GM12878 (cell line): ENCODE measurements at regions not wholly inside any gene's neighbourhood (a gene's known extent, or its start where the extent isn't known, plus 50 kb on each side); places are given as distances from the start of the nearest gene placed in this dataset.

Source experiments
- ATAC-seq: fragments of 200-7000 bp; cut with Tn5 transposase; 3 replicates; pipeline ENCODE4 v1.9.1; 2020; ENCODE audit warnings: mild to moderate bottlenecking, moderate library complexity
- BruUV-seq: library from RNA; stranded (reverse); fragments of 400-500 nt; replicated peaks from 2 replicates; lab custom pipeline; 2021; lab: Mats Ljungman, UMichigan
- CTCF ChIA-PET: fragments of 300-600 bp; sonication (Branson Sonifier 250); formaldehyde crosslinking; extraction: SDS; loops from one replicate; lab custom pipeline; 2021; ENCODE audit warnings: inconsistent platforms; lab: Yijun Ruan, JAX
- POLR2A ChIA-PET: fragments of 350-600 bp; formaldehyde crosslinking; extraction: SDS; loops from one replicate; lab custom pipeline; 2021; ENCODE audit warnings: inconsistent platforms; lab: Charles Lee
- RAD21 ChIA-PET: fragments of 300-600 bp; sonication (Branson Sonifier 250); formaldehyde crosslinking; loops from one replicate; lab custom pipeline; 2023; ENCODE audit warnings: antibody characterized with exemption; ENCODE audit not compliant: unreplicated experiment; lab: Charles Lee
- SMC1A ChIA-PET: fragments of 300-600 bp; sonication (Branson Sonifier 250); formaldehyde crosslinking; loops from one replicate; lab custom pipeline; 2023; ENCODE audit not compliant: unreplicated experiment, uncharacterized antibody; lab: Charles Lee
- DNase-seq: peaks from one replicate; pipeline ENCODE4 v3.0.0-alpha.2; 2011; ENCODE audit warnings: low read depth, low spot score
- FAIRE-seq: peaks from 3 replicates; lab custom pipeline; 2011; peaks lifted over from hg19 to GRCh38; lab: Jason Lieb, UNC
- H2AFZ ChIP-seq: 2 replicates; pipeline ENCODE4 v1.6.0; 2011; ENCODE audit warnings: low read depth, low read length, control low read depth; ENCODE audit not compliant: control insufficient read depth
- H3K27ac ChIP-seq: 2 replicates; pipeline ENCODE4 v1.5.1; 2011; ENCODE audit warnings: control low read depth; ENCODE audit not compliant: control insufficient read depth, insufficient read depth
- H3K27me3 ChIP-seq, 2 experiments: replicated peaks in 1 of 2; 2 replicates each; pipeline versions ENCODE4 v1.6.0 to v1.6.1; 2011; ENCODE audit warnings: low read length in 1 of 2; ENCODE audit not compliant: control insufficient read depth in 2 of 2, insufficient read depth in 2 of 2
- H3K36me3 ChIP-seq, 2 experiments: 2 replicates each; pipeline ENCODE4 v1.5.1; 2011; ENCODE audit warnings: low read length in 1 of 2; ENCODE audit not compliant: control insufficient read depth in 2 of 2, insufficient read depth in 2 of 2
- H3K4me1 ChIP-seq: 2 replicates; pipeline ENCODE4 v1.6.1; 2011; ENCODE audit warnings: mild to moderate bottlenecking, low read length, moderate library complexity, mixed read lengths; ENCODE audit not compliant: control insufficient read depth, insufficient read depth
- H3K4me2 ChIP-seq: 2 replicates; pipeline ENCODE4 v1.6.0; 2011; ENCODE audit warnings: control low read depth; ENCODE audit not compliant: control insufficient read depth, insufficient read depth
- H3K4me3 ChIP-seq: fragments of 200-600 bp; sonication (generic); 2 replicates; pipeline ENCODE4 v1.5.1; 2016
- H3K79me2 ChIP-seq: 2 replicates; pipeline ENCODE4 v1.6.0; 2011; ENCODE audit warnings: low read length; ENCODE audit not compliant: control insufficient read depth, insufficient read depth
- H3K9ac ChIP-seq: 2 replicates; pipeline ENCODE4 v1.8.0; 2011; ENCODE audit warnings: low read length, control low read depth, mixed read lengths; ENCODE audit not compliant: control insufficient read depth, insufficient read depth
- H3K9me3 ChIP-seq: replicated peaks from 3 replicates; pipeline ENCODE4 v1.5.1; 2011; ENCODE audit warnings: mild to moderate bottlenecking, low read length; ENCODE audit not compliant: control insufficient read depth, insufficient read depth
- H4K20me1 ChIP-seq: 2 replicates; pipeline ENCODE4 v1.6.0; 2011; ENCODE audit not compliant: control insufficient read depth, insufficient read depth
- ATF7 ChIP-seq: fragments of 450-650 bp; IDR thresholded peaks from 2 replicates; pipeline ENCODE4 v1.6.1; 2016; ENCODE audit warnings: low read depth, mild to moderate bottlenecking
- FOS ChIP-seq: IDR thresholded peaks from 3 replicates; pipeline ENCODE4 v1.6.1; 2011; ENCODE audit warnings: borderline replicate concordance; ENCODE audit not compliant: insufficient read length; ENCODE audit errors: extremely low read depth
- HDGF ChIP-seq: fragments of 450-650 bp; IDR thresholded peaks from 2 replicates; pipeline ENCODE4 v1.6.1; 2016; ENCODE audit warnings: antibody characterized with exemption
- MTA2 ChIP-seq: fragments of 450-650 bp; IDR thresholded peaks from 2 replicates; pipeline ENCODE4 v1.6.1; 2016; ENCODE audit warnings: low read depth, mild to moderate bottlenecking, moderate library complexity
- NR2C2 ChIP-seq: IDR thresholded peaks from 2 replicates; pipeline ENCODE4 v1.6.1; 2011; ENCODE audit warnings: borderline replicate concordance, low read depth; ENCODE audit not compliant: control insufficient read depth, insufficient read length
- SREBF2 ChIP-seq: IDR thresholded peaks from 2 replicates; pipeline ENCODE4 v1.6.1; 2012; ENCODE audit warnings: mild to moderate bottlenecking, low read length
- TCF3 ChIP-seq: IDR thresholded peaks from 2 replicates; pipeline ENCODE4 v1.6.1; 2012; ENCODE audit warnings: low read depth, mild to moderate bottlenecking, low read length, borderline replicate concordance; ENCODE audit not compliant: insufficient read depth
- YY1 ChIP-seq: IDR thresholded peaks from 2 replicates; pipeline ENCODE4 v1.6.1; 2011; ENCODE audit warnings: low read depth, mild to moderate bottlenecking, low read length
- ZNF274 ChIP-seq: IDR thresholded peaks from one replicate; pipeline ENCODE4 v1.8.0; 2011; ENCODE audit not compliant: insufficient read length, insufficient read depth
- WGBS: methylation state at CpG from one replicate; pipeline ENCODE4 v1.1.6; 2016; ENCODE audit warnings: low lambda C conversion rate; ENCODE audit not compliant: insufficient replicate concordance, insufficient coverage; ENCODE audit errors: missing lambda C conversion rate; 5-methylcytosine and 5-hydroxymethylcytosine counted together
- in situ Hi-C: fragments of 300-500 bp; cut with MboI; formaldehyde crosslinking; loops from 9 replicates; pipeline ENCODE4 v1.14.3; 2018; ENCODE audit warnings: mixed read lengths
- intact Hi-C: fragments of 100-400 bp; cut with micrococcal nuclease; formaldehyde crosslinking; loops from one replicate; pipeline ENCODE4 v1.14.2; 2022; ENCODE audit not compliant: unreplicated experiment
- TF ChIP-seq, protein P1 (sequence below): fragments of 450-650 bp; formaldehyde crosslinking; IDR thresholded peaks from 2 replicates; pipeline ENCODE4 v1.4.0; 2020; ENCODE audit warnings: mild to moderate bottlenecking, moderate library complexity
- TF ChIP-seq, protein P2 (sequence below): fragments of 450-650 bp; formaldehyde crosslinking; IDR thresholded peaks from 2 replicates; pipeline ENCODE4 v1.5.0; 2022; ENCODE audit warnings: mild to moderate bottlenecking, missing genetic modification characterization
- TF ChIP-seq, protein P3 (sequence below): IDR thresholded peaks from 2 replicates; pipeline ENCODE4 v1.6.1; 2012; ENCODE audit warnings: mild to moderate bottlenecking, low read depth, low read length

DNA sequence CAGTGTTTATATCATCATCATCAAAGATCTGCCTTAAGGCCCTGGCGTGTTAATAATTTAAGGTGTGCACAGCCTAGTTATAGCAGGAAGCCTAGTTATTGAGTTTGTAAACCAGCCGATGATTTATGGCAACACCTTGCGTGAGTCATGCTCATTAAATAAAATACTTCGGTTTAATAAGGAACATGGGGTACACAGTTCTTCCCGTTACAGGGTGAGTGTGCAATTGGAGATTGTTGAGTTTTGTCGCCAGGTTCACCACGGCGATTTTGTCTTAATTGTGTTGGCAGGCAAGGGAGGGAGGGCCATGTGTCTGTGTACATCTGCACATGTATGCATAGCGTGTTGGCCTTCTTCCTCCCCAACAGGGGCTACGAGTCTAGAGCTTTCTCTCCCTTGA is 104.0 kb downstream of the TFAP2A start:
- Histone ChIP-seq H3K79me2 (no peaks in the 10 kb centered on the region), H3K4me3 (no peak overlapping the region), H3K4me2 (no peak overlapping the region), H2AFZ (no peak overlapping the region), H3K9ac (no peak overlapping the region), H4K20me1 (no peaks in the 10 kb centered on the region), H3K36me3 (no peaks in the 10 kb centered on the region), H3K27me3 (no peaks in the 10 kb centered on the region; a peak in 1 of 4 replicates), H3K27ac (no peak overlapping the region), H3K9me3 (no peaks in the 10 kb centered on the region), H3K4me1 (no peaks in the 10 kb centered on the region)
- ChIA-PET POLR2A (no interaction called here), SMC1A (no interaction called here), RAD21 (no interaction called here), CTCF (interaction anchor here (1.0 kb wide), 1 partner anchor 10 kb away, joined by 3 read pairs; no protein-coding TSS in a partner anchor)
- FAIRE-seq (no peak), DNase-seq (no peak), ATAC-seq (no peak)
- in situ Hi-C loops (no loop called here), intact Hi-C loops (no loop called here)
- no TSS peak for BruUV-seq
- WGBS = 39% methylated on average over 10 of the region's 10 CpGs
- TF ChIP-seq TCF3 (no peak), FOS (no peak), MTA2 (no peak), YY1 (no peak), HDGF (no peak), ATF7 (no peak), NR2C2 (no peak), SREBF2 (no peak), ZNF274 (no peak)
- TF ChIP-seq, protein P1, sequence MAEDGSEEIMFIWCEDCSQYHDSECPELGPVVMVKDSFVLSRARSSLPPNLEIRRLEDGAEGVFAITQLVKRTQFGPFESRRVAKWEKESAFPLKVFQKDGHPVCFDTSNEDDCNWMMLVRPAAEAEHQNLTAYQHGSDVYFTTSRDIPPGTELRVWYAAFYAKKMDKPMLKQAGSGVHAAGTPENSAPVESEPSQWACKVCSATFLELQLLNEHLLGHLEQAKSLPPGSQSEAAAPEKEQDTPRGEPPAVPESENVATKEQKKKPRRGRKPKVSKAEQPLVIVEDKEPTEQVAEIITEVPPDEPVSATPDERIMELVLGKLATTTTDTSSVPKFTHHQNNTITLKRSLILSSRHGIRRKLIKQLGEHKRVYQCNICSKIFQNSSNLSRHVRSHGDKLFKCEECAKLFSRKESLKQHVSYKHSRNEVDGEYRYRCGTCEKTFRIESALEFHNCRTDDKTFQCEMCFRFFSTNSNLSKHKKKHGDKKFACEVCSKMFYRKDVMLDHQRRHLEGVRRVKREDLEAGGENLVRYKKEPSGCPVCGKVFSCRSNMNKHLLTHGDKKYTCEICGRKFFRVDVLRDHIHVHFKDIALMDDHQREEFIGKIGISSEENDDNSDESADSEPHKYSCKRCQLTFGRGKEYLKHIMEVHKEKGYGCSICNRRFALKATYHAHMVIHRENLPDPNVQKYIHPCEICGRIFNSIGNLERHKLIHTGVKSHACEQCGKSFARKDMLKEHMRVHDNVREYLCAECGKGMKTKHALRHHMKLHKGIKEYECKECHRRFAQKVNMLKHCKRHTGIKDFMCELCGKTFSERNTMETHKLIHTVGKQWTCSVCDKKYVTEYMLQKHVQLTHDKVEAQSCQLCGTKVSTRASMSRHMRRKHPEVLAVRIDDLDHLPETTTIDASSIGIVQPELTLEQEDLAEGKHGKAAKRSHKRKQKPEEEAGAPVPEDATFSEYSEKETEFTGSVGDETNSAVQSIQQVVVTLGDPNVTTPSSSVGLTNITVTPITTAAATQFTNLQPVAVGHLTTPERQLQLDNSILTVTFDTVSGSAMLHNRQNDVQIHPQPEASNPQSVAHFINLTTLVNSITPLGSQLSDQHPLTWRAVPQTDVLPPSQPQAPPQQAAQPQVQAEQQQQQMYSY (CRISPR knock-in tag) = no peak
- TF ChIP-seq, protein P2, sequence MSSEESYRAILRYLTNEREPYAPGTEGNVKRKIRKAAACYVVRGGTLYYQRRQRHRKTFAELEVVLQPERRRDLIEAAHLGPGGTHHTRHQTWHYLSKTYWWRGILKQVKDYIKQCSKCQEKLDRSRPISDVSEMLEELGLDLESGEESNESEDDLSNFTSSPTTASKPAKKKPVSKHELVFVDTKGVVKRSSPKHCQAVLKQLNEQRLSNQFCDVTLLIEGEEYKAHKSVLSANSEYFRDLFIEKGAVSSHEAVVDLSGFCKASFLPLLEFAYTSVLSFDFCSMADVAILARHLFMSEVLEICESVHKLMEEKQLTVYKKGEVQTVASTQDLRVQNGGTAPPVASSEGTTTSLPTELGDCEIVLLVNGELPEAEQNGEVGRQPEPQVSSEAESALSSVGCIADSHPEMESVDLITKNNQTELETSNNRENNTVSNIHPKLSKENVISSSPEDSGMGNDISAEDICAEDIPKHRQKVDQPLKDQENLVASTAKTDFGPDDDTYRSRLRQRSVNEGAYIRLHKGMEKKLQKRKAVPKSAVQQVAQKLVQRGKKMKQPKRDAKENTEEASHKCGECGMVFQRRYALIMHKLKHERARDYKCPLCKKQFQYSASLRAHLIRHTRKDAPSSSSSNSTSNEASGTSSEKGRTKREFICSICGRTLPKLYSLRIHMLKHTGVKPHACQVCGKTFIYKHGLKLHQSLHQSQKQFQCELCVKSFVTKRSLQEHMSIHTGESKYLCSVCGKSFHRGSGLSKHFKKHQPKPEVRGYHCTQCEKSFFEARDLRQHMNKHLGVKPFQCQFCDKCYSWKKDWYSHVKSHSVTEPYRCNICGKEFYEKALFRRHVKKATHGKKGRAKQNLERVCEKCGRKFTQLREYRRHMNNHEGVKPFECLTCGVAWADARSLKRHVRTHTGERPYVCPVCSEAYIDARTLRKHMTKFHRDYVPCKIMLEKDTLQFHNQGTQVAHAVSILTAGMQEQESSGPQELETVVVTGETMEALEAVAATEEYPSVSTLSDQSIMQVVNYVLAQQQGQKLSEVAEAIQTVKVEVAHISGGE = no peak
- TF ChIP-seq, protein P3, sequence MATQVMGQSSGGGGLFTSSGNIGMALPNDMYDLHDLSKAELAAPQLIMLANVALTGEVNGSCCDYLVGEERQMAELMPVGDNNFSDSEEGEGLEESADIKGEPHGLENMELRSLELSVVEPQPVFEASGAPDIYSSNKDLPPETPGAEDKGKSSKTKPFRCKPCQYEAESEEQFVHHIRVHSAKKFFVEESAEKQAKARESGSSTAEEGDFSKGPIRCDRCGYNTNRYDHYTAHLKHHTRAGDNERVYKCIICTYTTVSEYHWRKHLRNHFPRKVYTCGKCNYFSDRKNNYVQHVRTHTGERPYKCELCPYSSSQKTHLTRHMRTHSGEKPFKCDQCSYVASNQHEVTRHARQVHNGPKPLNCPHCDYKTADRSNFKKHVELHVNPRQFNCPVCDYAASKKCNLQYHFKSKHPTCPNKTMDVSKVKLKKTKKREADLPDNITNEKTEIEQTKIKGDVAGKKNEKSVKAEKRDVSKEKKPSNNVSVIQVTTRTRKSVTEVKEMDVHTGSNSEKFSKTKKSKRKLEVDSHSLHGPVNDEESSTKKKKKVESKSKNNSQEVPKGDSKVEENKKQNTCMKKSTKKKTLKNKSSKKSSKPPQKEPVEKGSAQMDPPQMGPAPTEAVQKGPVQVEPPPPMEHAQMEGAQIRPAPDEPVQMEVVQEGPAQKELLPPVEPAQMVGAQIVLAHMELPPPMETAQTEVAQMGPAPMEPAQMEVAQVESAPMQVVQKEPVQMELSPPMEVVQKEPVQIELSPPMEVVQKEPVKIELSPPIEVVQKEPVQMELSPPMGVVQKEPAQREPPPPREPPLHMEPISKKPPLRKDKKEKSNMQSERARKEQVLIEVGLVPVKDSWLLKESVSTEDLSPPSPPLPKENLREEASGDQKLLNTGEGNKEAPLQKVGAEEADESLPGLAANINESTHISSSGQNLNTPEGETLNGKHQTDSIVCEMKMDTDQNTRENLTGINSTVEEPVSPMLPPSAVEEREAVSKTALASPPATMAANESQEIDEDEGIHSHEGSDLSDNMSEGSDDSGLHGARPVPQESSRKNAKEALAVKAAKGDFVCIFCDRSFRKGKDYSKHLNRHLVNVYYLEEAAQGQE = no peak
